Uterus (tissue), 3 donors: ENCODE measurements at regions not wholly inside any gene's neighbourhood (a gene's known extent, or its start where the extent isn't known, plus 50 kb on each side); places are given as distances from the start of the nearest gene placed in this dataset.

Experiments
- DNase-seq, 2 donors: peaks; one replicate each; pipeline ENCODE4 v3.0.0-alpha.2; 2019 to 2020
- H3K27ac ChIP-seq, 2 donors: fragments of 200-600 bp; sonication (generic); 1 replicate in 1 of 2; 2 replicates in 1 of 2; pipeline ENCODE4 v1.5.1; 2016 to 2018
- H3K27me3 ChIP-seq, 2 donors: fragments of 200-600 bp; sonication (generic); one replicate each; pipeline ENCODE4 v1.5.1; 2018 to 2019; ENCODE audit warnings: control low read depth in 1 of 2
- H3K36me3 ChIP-seq, 2 donors: fragments of 200-600 bp; sonication (generic); one replicate each; pipeline ENCODE4 v1.5.1; 2019; ENCODE audit warnings: control low read depth in 1 of 2
- H3K4me1 ChIP-seq, 2 donors: fragments of 200-600 bp; sonication (generic); one replicate each; pipeline ENCODE4 v1.5.1; 2018 to 2019; ENCODE audit warnings: control low read depth in 1 of 2
- H3K4me3 ChIP-seq, 2 donors: fragments of 200-600 bp; sonication (generic); 1 replicate in 1 of 2; 2 replicates in 1 of 2; pipeline ENCODE4 v1.5.1; 2018 to 2019; ENCODE audit warnings: mild to moderate bottlenecking in 1 of 2
- H3K9me3 ChIP-seq, 2 donors: fragments of 200-600 bp; sonication (generic); one replicate each; pipeline ENCODE4 v1.5.1; 2019; ENCODE audit warnings: control low read depth in 1 of 2
- POLR2A ChIP-seq, 2 donors: fragments of 450-650 bp; IDR thresholded peaks; one replicate each; pipeline ENCODE4 v1.6.1; 2016; ENCODE audit warnings: antibody characterized with exemption in 2 of 2, mild to moderate bottlenecking in 1 of 2, moderate library complexity in 1 of 2
- intact Hi-C: fragments of 100-400 bp; cut with DNase I; formaldehyde crosslinking; loops from one replicate; pipeline ENCODE4 v1.15.1; 2023; ENCODE audit warnings: low total_unique reads
- TF ChIP-seq, protein P1 (sequence below), 4 experiments: fragments of 200-600 bp in 2 of 4; fragments of 450-650 bp in 2 of 4; sonication (generic) in 2 of 4; IDR thresholded peaks; one replicate each; pipeline ENCODE4 v1.5.1; 2016 to 2019; ENCODE audit warnings: antibody characterized with exemption in 4 of 4, mild to moderate bottlenecking in 2 of 4, moderate library complexity in 1 of 4
- donor health status: DM: yes; HTN: yes; CAD: no.

DNA sequence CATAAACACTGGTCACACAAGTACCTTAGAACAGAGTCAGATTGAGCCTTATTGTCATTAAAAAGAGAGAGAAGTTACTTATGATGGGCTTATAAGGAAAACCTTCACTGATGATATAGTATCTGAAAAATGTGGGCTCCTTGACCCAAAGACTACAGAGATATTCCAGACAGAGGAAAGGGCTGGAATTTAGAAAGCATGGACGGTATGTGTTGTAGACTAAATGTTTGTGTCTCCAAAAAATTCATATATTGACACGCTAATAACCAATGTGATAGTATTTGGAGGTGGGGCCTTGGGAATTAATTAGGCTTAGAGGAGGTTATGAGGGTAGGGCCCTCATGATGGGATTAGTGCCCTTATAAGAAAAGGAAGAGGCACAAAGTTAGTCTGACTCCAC is 61.0 kb upstream of the DAZL start:
- no peak for DNase-seq
- intact Hi-C loops = no loop called here
- H3K27ac ChIP-seq = no peak overlapping the region

DNA sequence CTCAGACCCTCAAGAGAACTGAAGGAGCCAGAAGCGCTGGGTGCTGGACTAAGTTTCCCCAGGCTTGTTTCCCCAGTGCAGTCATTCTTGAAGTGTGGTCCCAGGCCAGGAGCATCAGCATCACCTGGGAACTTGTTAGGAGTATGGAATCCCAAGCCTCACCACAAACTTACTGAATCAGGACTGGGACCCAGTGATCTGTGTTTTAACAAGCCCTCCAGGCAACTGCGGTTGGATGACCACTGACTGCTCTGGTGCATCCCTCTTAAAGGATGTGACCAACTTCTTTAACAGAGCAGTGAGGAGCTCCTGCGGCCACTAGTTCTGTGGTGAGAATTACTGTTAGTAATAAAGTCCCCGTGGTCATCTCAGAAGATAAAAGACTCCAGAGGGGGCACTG is 62.4 kb upstream of the DAZL start:
- intact Hi-C loops = no loop called here
- no peak for DNase-seq
- Histone ChIP-seq H3K36me3 (no peaks in the 10 kb centered on the region), H3K27ac (no peak overlapping the region), H3K9me3 (no peaks in the 10 kb centered on the region), H3K4me3 (no peak overlapping the region), H3K27me3 (no peaks in the 10 kb centered on the region), H3K4me1 (no peaks in the 10 kb centered on the region)
- no peak for TF ChIP-seq POLR2A (IDR thresholded peaks at IDR 0.05)
- TF ChIP-seq, protein P1, sequence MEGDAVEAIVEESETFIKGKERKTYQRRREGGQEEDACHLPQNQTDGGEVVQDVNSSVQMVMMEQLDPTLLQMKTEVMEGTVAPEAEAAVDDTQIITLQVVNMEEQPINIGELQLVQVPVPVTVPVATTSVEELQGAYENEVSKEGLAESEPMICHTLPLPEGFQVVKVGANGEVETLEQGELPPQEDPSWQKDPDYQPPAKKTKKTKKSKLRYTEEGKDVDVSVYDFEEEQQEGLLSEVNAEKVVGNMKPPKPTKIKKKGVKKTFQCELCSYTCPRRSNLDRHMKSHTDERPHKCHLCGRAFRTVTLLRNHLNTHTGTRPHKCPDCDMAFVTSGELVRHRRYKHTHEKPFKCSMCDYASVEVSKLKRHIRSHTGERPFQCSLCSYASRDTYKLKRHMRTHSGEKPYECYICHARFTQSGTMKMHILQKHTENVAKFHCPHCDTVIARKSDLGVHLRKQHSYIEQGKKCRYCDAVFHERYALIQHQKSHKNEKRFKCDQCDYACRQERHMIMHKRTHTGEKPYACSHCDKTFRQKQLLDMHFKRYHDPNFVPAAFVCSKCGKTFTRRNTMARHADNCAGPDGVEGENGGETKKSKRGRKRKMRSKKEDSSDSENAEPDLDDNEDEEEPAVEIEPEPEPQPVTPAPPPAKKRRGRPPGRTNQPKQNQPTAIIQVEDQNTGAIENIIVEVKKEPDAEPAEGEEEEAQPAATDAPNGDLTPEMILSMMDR (IDR thresholded peaks at IDR 0.05) = no peak

More for the DNA sequence above, 61.0 kb upstream of the DAZL start:
- Histone ChIP-seq H3K4me3 (no peak overlapping the region), H3K27me3 (no peaks in the 10 kb centered on the region), H3K36me3 (no peaks in the 10 kb centered on the region), H3K9me3 (no peaks in the 10 kb centered on the region), H3K4me1 (no peaks in the 10 kb centered on the region)
- TF ChIP-seq, protein P1 (IDR thresholded peaks at IDR 0.05) = no peak
- no peak for TF ChIP-seq POLR2A (IDR thresholded peaks at IDR 0.05)

- Histone ChIP-seq H3K4me3 (no peak overlapping the region), H3K4me1 (no peaks in the 10 kb centered on the region), H3K9me3 (no peaks in the 10 kb centered on the region), H3K27me3 (no peaks in the 10 kb centered on the region), H3K27ac (no peak overlapping the region), H3K36me3 (no peaks in the 10 kb centered on the region)
- no peak for DNase-seq
- TF ChIP-seq, protein P1 (IDR thresholded peaks at IDR 0.05) = no peak
- no peak for TF ChIP-seq POLR2A (IDR thresholded peaks at IDR 0.05)
- intact Hi-C loops = no loop called here
These were observed 63.7 kb upstream of the DAZL start for GRCh38 chr3:16668776-16669545.

DNA sequence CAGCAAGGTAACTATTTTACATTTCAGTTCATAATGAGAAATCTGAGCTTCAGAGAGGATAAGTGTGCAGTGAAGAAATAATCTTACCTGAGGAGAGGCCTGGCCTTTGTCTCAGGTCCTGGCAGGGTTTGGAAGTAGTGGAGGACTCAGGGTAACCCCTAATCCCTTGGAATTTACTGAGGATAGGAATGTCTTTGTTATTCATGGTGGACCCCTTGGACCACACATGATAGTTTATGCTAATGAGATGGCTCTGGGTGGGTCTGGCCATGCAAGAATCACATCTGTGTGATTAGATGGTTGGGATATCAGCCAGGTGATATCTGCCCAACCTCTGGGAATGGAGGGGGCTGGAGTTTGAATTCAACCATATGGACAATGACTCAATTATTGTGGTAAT is 65.0 kb upstream of the DAZL start:
- no peaks in the 10 kb centered on the region for H3K27me3 ChIP-seq
- no peak for TF ChIP-seq POLR2A (IDR thresholded peaks at IDR 0.05)
- TF ChIP-seq, protein P1 (IDR thresholded peaks at IDR 0.05) = no peak
- no peaks in the 10 kb centered on the region for H3K9me3 ChIP-seq
- H3K36me3 ChIP-seq = no peaks in the 10 kb centered on the region
- no peak overlapping the region for H3K27ac ChIP-seq
- no peak for DNase-seq
- no peaks in the 10 kb centered on the region for H3K4me1 ChIP-seq
- intact Hi-C loops = no loop called here
- no peak overlapping the region for H3K4me3 ChIP-seq

DNA sequence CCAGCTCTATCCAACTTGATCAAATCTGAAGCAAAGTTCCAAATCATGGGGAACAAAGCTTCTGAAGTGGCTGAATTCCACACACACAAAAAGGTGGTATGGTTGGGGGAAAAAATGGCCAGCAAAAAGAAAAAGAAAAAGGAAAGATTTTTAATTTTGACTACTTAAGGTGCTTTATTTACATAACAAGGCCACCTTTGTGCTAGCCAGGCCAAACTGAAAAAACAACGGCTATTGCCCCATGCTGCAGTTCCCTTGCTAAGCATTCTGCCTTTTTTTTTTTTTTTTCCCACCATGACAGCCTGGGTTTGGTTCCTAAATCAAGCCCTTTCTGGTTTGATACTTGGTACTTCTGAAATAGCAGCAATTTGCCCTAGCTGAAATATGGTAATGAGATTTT is 66.5 kb upstream of the DAZL start:
- Histone ChIP-seq H3K4me1 (no peaks in the 10 kb centered on the region), H3K36me3 (no peaks in the 10 kb centered on the region), H3K27ac (no peak overlapping the region), H3K27me3 (no peaks in the 10 kb centered on the region), H3K9me3 (no peaks in the 10 kb centered on the region), H3K4me3 (no peak overlapping the region)
- TF ChIP-seq, protein P1 (IDR thresholded peaks at IDR 0.05) = no peak
- no peak for TF ChIP-seq POLR2A (IDR thresholded peaks at IDR 0.05)
- DNase-seq = no peak
- intact Hi-C loops = no loop called here
